ENCODE measurements at regions not wholly inside any gene's neighbourhood (a gene's known extent, or its start where the extent isn't known, plus 50 kb on each side); places are given as distances from the start of the nearest gene placed in this dataset.

DNA sequence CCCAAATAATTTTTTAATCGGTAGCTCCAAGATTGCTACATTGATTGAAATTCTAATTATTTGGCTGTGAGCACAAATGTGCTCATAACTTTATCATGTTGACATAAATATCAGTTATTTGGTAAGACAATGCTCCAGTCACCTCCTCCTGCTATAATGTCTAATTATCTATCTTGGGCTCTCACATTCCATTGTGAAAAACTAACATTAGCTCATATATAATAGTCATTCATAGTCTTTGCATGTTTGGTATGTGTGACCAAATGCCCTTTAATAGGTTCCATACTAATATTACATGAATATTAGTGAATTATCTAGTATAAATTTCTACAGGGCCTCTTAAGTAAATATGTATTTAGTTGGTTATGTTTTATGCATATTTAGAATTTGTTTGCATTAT, 185.6 kb upstream of the MCHR2 start:
- Mint-ChIP-seq H3K9me3 (no peaks in the 10 kb centered on the region), H3K36me3 (ENCODE audit: low read depth) (no peaks in the 10 kb centered on the region), H3K27ac (peak overlapping the region in 1 of 3 experiments; percentile 52), H3K4me3 (no peak overlapping the region), H3K4me1 (peaks cover 39% of the 10 kb centered on the region), H3K27me3 (ENCODE audit: low read depth) (no peaks in the 10 kb centered on the region)
- TF ChIP-seq CTCF (IDR thresholded peaks at IDR 0.05; ENCODE audit: unreplicated experiment in 3 of 3) = no peak

- Mint-ChIP-seq H3K36me3 (ENCODE audit: low read depth) (no peaks in the 10 kb centered on the region), H3K4me3 (no peak overlapping the region), H3K27me3 (ENCODE audit: low read depth) (no peaks in the 10 kb centered on the region), H3K27ac (peak overlapping the region; percentile 98), H3K9me3 (no peaks in the 10 kb centered on the region), H3K4me1 (peaks cover 41% of the 10 kb centered on the region)
- no peak for TF ChIP-seq CTCF (IDR thresholded peaks at IDR 0.05; ENCODE audit: unreplicated experiment in 3 of 3)
Observed at GRCh38 chr6:100177956-100178355, 183.9 kb upstream of the MCHR2 start.

DNA sequence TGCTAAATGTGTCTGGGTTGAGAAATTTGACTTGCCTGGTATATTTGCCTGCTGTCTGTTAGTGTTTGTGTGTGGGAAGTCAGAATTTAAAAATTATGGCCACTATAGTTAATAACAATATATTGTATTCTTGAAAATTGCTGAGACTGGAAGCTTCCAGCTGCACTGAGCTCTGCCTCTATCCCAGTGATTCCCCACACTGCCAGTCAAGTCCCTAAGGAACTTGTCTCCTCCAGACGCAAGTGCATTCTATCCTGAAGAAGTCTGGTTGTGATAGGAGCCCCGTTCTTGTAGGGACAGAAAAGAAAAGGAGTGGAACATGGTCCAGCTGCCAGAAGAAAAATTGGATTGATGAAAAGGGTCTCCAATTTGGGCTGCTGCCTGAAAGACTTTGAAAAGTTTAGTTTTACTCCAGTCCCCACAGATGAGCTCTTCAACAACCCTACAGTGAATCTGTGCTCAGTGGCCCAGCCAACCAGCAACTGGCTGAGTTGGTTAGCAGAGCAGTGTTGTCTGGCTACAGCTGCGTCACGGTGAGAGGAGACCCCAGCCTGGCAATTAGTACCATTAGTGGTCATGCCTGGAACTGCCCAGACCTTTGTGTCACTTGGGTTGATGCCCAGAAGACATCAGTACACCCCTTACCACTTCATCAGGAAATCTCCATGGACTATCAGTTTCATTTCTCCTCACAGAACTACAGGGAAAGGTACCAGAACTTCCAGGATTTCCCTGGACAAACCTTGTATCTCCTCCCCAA, 183.1 kb upstream of the MCHR2 start:
- Mint-ChIP-seq H3K4me3 (no peak overlapping the region), H3K27me3 (ENCODE audit: low read depth) (no peaks in the 10 kb centered on the region), H3K36me3 (ENCODE audit: low read depth) (no peaks in the 10 kb centered on the region), H3K27ac (peak overlapping the region; percentile 98), H3K4me1 (peaks cover 41% of the 10 kb centered on the region), H3K9me3 (no peaks in the 10 kb centered on the region)
- no peak for TF ChIP-seq CTCF (IDR thresholded peaks at IDR 0.05; ENCODE audit: unreplicated experiment in 3 of 3)

DNA sequence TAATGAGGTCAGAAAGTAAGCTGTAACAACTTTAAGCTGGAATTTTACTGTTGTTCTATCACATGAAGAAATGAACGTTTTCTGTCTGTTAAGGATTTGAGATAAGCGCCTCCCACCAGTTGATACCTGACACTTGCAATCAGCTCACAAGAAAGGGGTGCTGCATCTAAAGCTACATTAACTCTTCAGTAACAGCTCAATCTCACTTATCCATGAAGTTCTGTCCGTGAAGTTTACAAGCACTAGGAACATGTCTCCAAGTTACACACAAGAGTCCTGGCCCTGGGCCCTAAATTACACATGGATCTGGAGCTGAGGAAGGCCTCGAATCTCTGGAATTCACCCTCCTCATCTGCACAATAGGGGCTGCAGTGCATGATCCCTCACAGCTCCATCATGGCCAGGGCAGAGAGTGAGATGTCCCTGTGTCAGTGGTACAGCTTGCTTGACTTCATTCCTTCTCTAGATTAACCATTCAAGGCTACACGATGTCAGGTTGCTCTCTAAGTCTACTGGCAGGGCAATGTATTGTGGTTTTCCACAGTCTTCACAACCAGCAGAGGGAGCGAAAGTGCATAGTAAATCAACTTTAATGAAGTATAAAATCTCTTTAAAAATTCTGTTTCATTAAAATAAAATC, 182.4 kb upstream of the MCHR2 start:
- Mint-ChIP-seq H3K9me3 (no peaks in the 10 kb centered on the region), H3K4me3 (peak overlapping the region in 1 of 3 experiments; percentile 37), H3K27ac (peak overlapping the region; percentile 98), H3K27me3 (ENCODE audit: low read depth) (no peaks in the 10 kb centered on the region), H3K36me3 (ENCODE audit: low read depth) (no peaks in the 10 kb centered on the region), H3K4me1 (peaks cover 42% of the 10 kb centered on the region)
- peak in 2 of 3 experiments; percentile 34 to 47 for TF ChIP-seq CTCF (IDR thresholded peaks at IDR 0.05; ENCODE audit: unreplicated experiment in 3 of 3)

GRCh38 chr6:100175814-100176310, 181.8 kb upstream of the MCHR2 start:
- H3K4me1 Mint-ChIP-seq = peaks cover 42% of the 10 kb centered on the region
- peak overlapping the region in 2 of 3 experiments; percentile 13 to 25 for H3K4me3 Mint-ChIP-seq
- peak overlapping the region; percentile 98 for H3K27ac Mint-ChIP-seq
- H3K9me3 Mint-ChIP-seq = no peaks in the 10 kb centered on the region
- no peaks in the 10 kb centered on the region for H3K27me3 Mint-ChIP-seq (ENCODE audit: low read depth)
- H3K36me3 Mint-ChIP-seq (ENCODE audit: low read depth) = no peaks in the 10 kb centered on the region
- TF ChIP-seq CTCF (IDR thresholded peaks at IDR 0.05; ENCODE audit: unreplicated experiment in 3 of 3) = no peak
